ENCODE measurements at regions not wholly inside any gene's neighbourhood (a gene's known extent, or its start where the extent isn't known, plus 50 kb on each side); places are given as distances from the start of the nearest gene placed in this dataset.

GRCh38 chr13:109408591-109409382 lies 377.6 kb downstream of the IRS2 start:
- TF ChIP-seq POLR2A (IDR thresholded peaks at IDR 0.05) (no peak), CTCF (IDR thresholded peaks at IDR 0.05) (no peak)
